NCI-H345 treated with DMSO at 0.1 percent for 48 hours (cell line): ENCODE measurements at regions not wholly inside any gene's neighbourhood (a gene's known extent, or its start where the extent isn't known, plus 50 kb on each side); places are given as distances from the start of the nearest gene placed in this dataset.

Experiments
- DNase-seq: peaks from one replicate; lab custom pipeline; 2025; ENCODE audit not compliant: unreplicated experiment; lab: John Stamatoyannopoulos, UW

- no peak for DNase-seq
Observed at GRCh38 chr1:69498711-69499110, 69.0 kb upstream of the LRRC7 start.

- DNase-seq = no peak
Observed at GRCh38 chr1:69499203-69499803, 68.4 kb upstream of the LRRC7 start.

- no peak for DNase-seq
Observed at GRCh38 chr1:69502991-69503390, 64.7 kb upstream of the LRRC7 start.

- no peak for DNase-seq
Observed at GRCh38 chr1:69504730-69505252, 62.9 kb upstream of the LRRC7 start.

- DNase-seq = no peak
Observed at GRCh38 chr1:69506311-69506710, 61.4 kb upstream of the LRRC7 start.

GRCh38 chr1:69506721-69507120 lies 61.0 kb upstream of the LRRC7 start:
- no peak for DNase-seq

GRCh38 chr1:69510026-69510425 lies 57.7 kb upstream of the LRRC7 start:
- DNase-seq = no peak

GRCh38 chr1:69511426-69512192 lies 56.1 kb upstream of the LRRC7 start:
- DNase-seq = no peak

GRCh38 chr1:69513601-69514000 lies 54.1 kb upstream of the LRRC7 start:
- no peak for DNase-seq
